NCI-H524 treated with DMSO at 0.1 percent for 48 hours (cell line): ENCODE measurements at regions not wholly inside any gene's neighbourhood (a gene's known extent, or its start where the extent isn't known, plus 50 kb on each side); places are given as distances from the start of the nearest gene placed in this dataset.
"Not testable (repeated sequence)": the region's sequence is repeated elsewhere in the genome, so short reads cannot be mapped to it uniquely, and the experiment has no call there.

Source experiments
- DNase-seq: peaks from one replicate; lab custom pipeline; 2025; lab: John Stamatoyannopoulos, UW

GRCh38 chr2:160550048-160550447 lies 56.4 kb upstream of the RBMS1 start:
- no peak for DNase-seq

GRCh38 chr2:160551259-160551658 lies 57.7 kb upstream of the RBMS1 start:
- no peak for DNase-seq

- no peak for DNase-seq
These were observed 61.9 kb upstream of the RBMS1 start for GRCh38 chr2:160555420-160556071.

GRCh38 chr2:160557903-160558302 lies 64.3 kb upstream of the RBMS1 start:
- DNase-seq: no peak

GRCh38 chr2:160558531-160558930 lies 64.9 kb upstream of the RBMS1 start:
- no peak for DNase-seq

- no peak for DNase-seq
These were observed 68.1 kb upstream of the RBMS1 start for GRCh38 chr2:160561551-160562295.

GRCh38 chr2:160562730-160563129 lies 69.1 kb upstream of the RBMS1 start:
- no peak for DNase-seq

GRCh38 chr2:160564591-160564990 lies 71.0 kb upstream of the RBMS1 start:
- no peak for DNase-seq

GRCh38 chr2:160565099-160565845 lies 71.7 kb upstream of the RBMS1 start:
- DNase-seq: no peak

GRCh38 chr2:160566717-160567116 lies 73.1 kb upstream of the RBMS1 start:
- DNase-seq: no peak

GRCh38 chr2:160568856-160569255 lies 75.2 kb upstream of the RBMS1 start:
- no peak for DNase-seq

GRCh38 chr2:160570376-160570775 lies 76.8 kb upstream of the RBMS1 start:
- no peak for DNase-seq

- DNase-seq: no peak
These were observed 81.0 kb upstream of the RBMS1 start for GRCh38 chr2:160574468-160575140.

- DNase-seq: no peak
These were observed 81.8 kb upstream of the RBMS1 start for GRCh38 chr2:160575368-160575767.

- no peak for DNase-seq
These were observed 82.5 kb upstream of the RBMS1 start for GRCh38 chr2:160576054-160576499.

GRCh38 chr2:160577081-160577480 lies 83.5 kb upstream of the RBMS1 start:
- not testable (repeated sequence) for DNase-seq

GRCh38 chr2:160581035-160581434 lies 87.4 kb upstream of the RBMS1 start:
- DNase-seq: no peak

- no peak for DNase-seq
These were observed 87.8 kb upstream of the RBMS1 start for GRCh38 chr2:160581448-160581847.

GRCh38 chr2:160582081-160582480 lies 88.5 kb upstream of the RBMS1 start:
- no peak for DNase-seq

- no peak for DNase-seq
These were observed 89.0 kb upstream of the RBMS1 start for GRCh38 chr2:160582490-160583145.

GRCh38 chr2:160583146-160583535 lies 89.5 kb upstream of the RBMS1 start:
- no peak for DNase-seq
